ENCODE measurements at regions not wholly inside any gene's neighbourhood (a gene's known extent, or its start where the extent isn't known, plus 50 kb on each side); places are given as distances from the start of the nearest gene placed in this dataset.

- Histone ChIP-seq H3K4me1 (ENCODE audit: insufficient read depth) (peaks cover 8% of the 10 kb centered on the region), H4K20me1 (replicated peaks; ENCODE audit: insufficient read depth) (no peaks in the 10 kb centered on the region), H2AFZ (peak overlapping the region; percentile 53; the same call in 1 of the 2 replicates), H3K36me3 (ENCODE audit: insufficient read depth) (no peaks in the 10 kb centered on the region), H3F3A (replicated peaks; ENCODE audit: low read depth) (no peaks in the 10 kb centered on the region), H3K27me3 (ENCODE audit: insufficient read depth) (no peaks in the 10 kb centered on the region), H3K9me2 (ENCODE audit: insufficient read depth) (peaks cover 12% of the 10 kb centered on the region), H3K4me2 (no peak overlapping the region), H3K79me2 (replicated peaks; ENCODE audit: insufficient read depth) (no peaks in the 10 kb centered on the region), H3K27ac (ENCODE audit: low read depth) (no peak overlapping the region), H3K4me3 (no peak overlapping the region)
- peaks cover 15% of the 10 kb centered on the region for H3K4me1 Mint-ChIP-seq
- H3K4me3 Mint-ChIP-seq, result no peak overlapping the region
- no peak for DNase-seq (ENCODE audit: low spot score)
- peaks cover 2% of the 10 kb centered on the region for H3K27me3 Mint-ChIP-seq (ENCODE audit: insufficient read depth, low read depth, poor library complexity)
- H3K27ac Mint-ChIP-seq, result no peak overlapping the region
- no peaks in the 10 kb centered on the region for H3K9me3 Mint-ChIP-seq
- H3K36me3 Mint-ChIP-seq (ENCODE audit: low read depth), result no peaks in the 10 kb centered on the region
- TF ChIP-seq CREB1 (CRISPR knock-in tag; IDR thresholded peaks at IDR 0.05; ENCODE audit: low read depth), result no peak
- TF ChIP-seq CTCF (conservative IDR thresholded peaks at IDR 0.05; ENCODE audit: low read depth in 2 of 2), result no peak
- TF ChIP-seq ETS1 (IDR thresholded peaks at IDR 0.05), result no peak
- no peak for TF ChIP-seq ZNF462 (CRISPR knock-in tag; IDR thresholded peaks at IDR 0.05)
- TF ChIP-seq EZH2phosphoT487 (IDR thresholded peaks at IDR 0.05; ENCODE audit: unreplicated experiment), result no peak
- no peak for TF ChIP-seq NANOG (IDR thresholded peaks at IDR 0.05; ENCODE audit: borderline replicate concordance)
- TF ChIP-seq ZNF114 (CRISPR knock-in tag; IDR thresholded peaks at IDR 0.05), result no peak
- no peak for TF ChIP-seq EZH2 (IDR thresholded peaks at IDR 0.05; ENCODE audit: low read depth, unreplicated experiment)
- ATAC-seq, result no peak
Observed at GRCh38 chr6:14337152-14337551, 219.6 kb downstream of the CD83 start.
